H9 (cell line): ENCODE measurements at regions not wholly inside any gene's neighbourhood (a gene's known extent, or its start where the extent isn't known, plus 50 kb on each side); places are given as distances from the start of the nearest gene placed in this dataset.

Source experiments
- DNase-seq: peaks from one replicate; pipeline ENCODE4 v3.0.0-alpha.2; 2017
- H2AFZ ChIP-seq: one replicate; pipeline ENCODE4 v1.6.1; 2013; ENCODE audit warnings: mild to moderate bottlenecking, low read length, control low read depth, moderate library complexity
- H2AK5ac ChIP-seq: 2 replicates; pipeline ENCODE4 v1.6.1; 2013; ENCODE audit warnings: low read length, control low read depth, mixed read lengths; ENCODE audit not compliant: insufficient read length
- H2BK120ac ChIP-seq: one replicate; pipeline ENCODE4 v1.6.1; 2013; ENCODE audit warnings: low read depth, mild to moderate bottlenecking, low read length, control low read depth, inconsistent platforms; ENCODE audit not compliant: poor library complexity, severe bottlenecking
- H2BK12ac ChIP-seq: 2 replicates; pipeline ENCODE4 v1.6.1; 2013; ENCODE audit warnings: low read length, control low read depth, mixed read lengths, low read depth; ENCODE audit not compliant: insufficient read length
- H2BK15ac ChIP-seq: 2 replicates; pipeline ENCODE4 v1.6.1; 2013; ENCODE audit warnings: low read depth, low read length, control low read depth
- H2BK20ac ChIP-seq: one replicate; pipeline ENCODE4 v1.6.1; 2013; ENCODE audit warnings: low read depth, mild to moderate bottlenecking, low read length, control low read depth, inconsistent platforms; ENCODE audit not compliant: poor library complexity, severe bottlenecking
- H2BK5ac ChIP-seq: 2 replicates; pipeline ENCODE4 v1.6.1; 2013; ENCODE audit warnings: low read length, control low read depth, mixed read lengths; ENCODE audit not compliant: insufficient read length
- H3K14ac ChIP-seq: 2 replicates; pipeline ENCODE4 v1.6.1; 2013; ENCODE audit warnings: low read length, control low read depth; ENCODE audit not compliant: insufficient read depth
- H3K18ac ChIP-seq: 2 replicates; pipeline ENCODE4 v1.6.1; 2013; ENCODE audit warnings: low read depth, mild to moderate bottlenecking, mixed read lengths, low read length, control low read depth; ENCODE audit not compliant: insufficient read length
- H3K23ac ChIP-seq: 2 replicates; pipeline ENCODE4 v1.6.1; 2013; ENCODE audit warnings: low read length, control low read depth, mixed read lengths, low read depth; ENCODE audit not compliant: insufficient read length
- H3K23me2 ChIP-seq: 2 replicates; pipeline ENCODE4 v1.6.1; 2013; ENCODE audit warnings: low read depth, mild to moderate bottlenecking, mixed read lengths, low read length, control low read depth; ENCODE audit not compliant: insufficient read length, poor library complexity, severe bottlenecking
- H3K27ac ChIP-seq: 2 replicates; pipeline ENCODE4 v1.5.1; 2013; ENCODE audit warnings: low read length, control low read depth, mixed read lengths, low read depth; ENCODE audit not compliant: insufficient read length
- H3K27me3 ChIP-seq: 2 replicates; pipeline ENCODE4 v1.6.1; 2013; ENCODE audit warnings: low read length, control low read depth, inconsistent platforms; ENCODE audit not compliant: insufficient read depth
- H3K4ac ChIP-seq: 2 replicates; pipeline ENCODE4 v1.6.1; 2013; ENCODE audit warnings: low read depth, mild to moderate bottlenecking, control low read depth, inconsistent platforms, low read length, moderate library complexity
- H3K4me1 ChIP-seq: 2 replicates; pipeline ENCODE4 v1.6.1; 2013; ENCODE audit warnings: low read length, control low read depth, inconsistent platforms; ENCODE audit not compliant: insufficient read depth
- H3K4me2 ChIP-seq: 2 replicates; pipeline ENCODE4 v1.6.1; 2013; ENCODE audit warnings: low read length, control low read depth, mixed read lengths; ENCODE audit not compliant: insufficient read length, insufficient read depth
- H3K56ac ChIP-seq: 2 replicates; pipeline ENCODE4 v1.6.1; 2013; ENCODE audit warnings: low read depth, mild to moderate bottlenecking, mixed read lengths, low read length, control low read depth; ENCODE audit not compliant: insufficient read length
- H3K79me1 ChIP-seq: 2 replicates; pipeline ENCODE4 v1.6.1; 2013; ENCODE audit warnings: low read depth, mild to moderate bottlenecking, moderate library complexity, low read length, control low read depth, inconsistent platforms; ENCODE audit not compliant: insufficient read depth, poor library complexity, severe bottlenecking
- H3K79me2 ChIP-seq: 2 replicates; pipeline ENCODE4 v1.6.1; 2013; ENCODE audit warnings: low read length, control low read depth, inconsistent platforms; ENCODE audit not compliant: insufficient read depth
- H3K9ac ChIP-seq: 2 replicates; pipeline ENCODE4 v1.6.1; 2013; ENCODE audit warnings: low read length, control low read depth, mixed read lengths; ENCODE audit not compliant: insufficient read length; ENCODE audit errors: extremely low read depth
- H3K9me3 ChIP-seq: one replicate; pipeline ENCODE4 v1.6.1; 2013; ENCODE audit warnings: low read depth, low read length, inconsistent platforms; ENCODE audit not compliant: control insufficient read depth
- H3T11ph ChIP-seq: one replicate; pipeline ENCODE4 v1.6.1; 2013; ENCODE audit warnings: mild to moderate bottlenecking, low read length, control low read depth, inconsistent platforms
- H4K20me1 ChIP-seq: one replicate; pipeline ENCODE4 v1.6.1; 2013; ENCODE audit not compliant: control insufficient read depth, insufficient read length, insufficient read depth
- H4K5ac ChIP-seq: 2 replicates; pipeline ENCODE4 v1.6.1; 2013; ENCODE audit warnings: low read depth, mild to moderate bottlenecking, mixed read lengths, low read length, control low read depth; ENCODE audit not compliant: insufficient read length
- H4K8ac ChIP-seq: replicated peaks from 2 replicates; pipeline ENCODE4 v1.6.1; 2013; ENCODE audit warnings: low read length, control low read depth, mixed read lengths, low read depth; ENCODE audit not compliant: insufficient read length
- H4K91ac ChIP-seq: 2 replicates; pipeline ENCODE4 v1.6.1; 2013; ENCODE audit warnings: low read depth, mild to moderate bottlenecking, moderate library complexity, mixed read lengths, low read length, control low read depth; ENCODE audit not compliant: insufficient read length
- H3K27ac Mint-ChIP-seq, 3 experiments: 2 replicates in 2 of 3; 3 replicates in 1 of 3; pipeline ENCODE4 v1.8.0; 2020 to 2021; ENCODE audit warnings: mixed read lengths in 3 of 3, mild to moderate bottlenecking in 1 of 3, moderate library complexity in 1 of 3
- H3K27me3 Mint-ChIP-seq: 2 replicates; pipeline ENCODE4 v1.8.0; 2021; ENCODE audit warnings: low read depth, mild to moderate bottlenecking, moderate library complexity, mixed read lengths
- H3K36me3 Mint-ChIP-seq, 3 experiments: 2 replicates in 2 of 3; 3 replicates in 1 of 3; pipeline ENCODE4 v1.8.0; 2020 to 2021; ENCODE audit warnings: low read depth in 3 of 3, mixed read lengths in 3 of 3; ENCODE audit not compliant: insufficient read depth in 1 of 3
- H3K4me1 Mint-ChIP-seq, 2 experiments: 2 replicates each; pipeline ENCODE4 v1.8.0; 2020; ENCODE audit warnings: mixed read lengths in 2 of 2
- H3K4me3 Mint-ChIP-seq, 2 experiments: 2 replicates in 1 of 2; 3 replicates in 1 of 2; pipeline ENCODE4 v1.8.0; 2020 to 2021; ENCODE audit warnings: mild to moderate bottlenecking in 2 of 2, mixed read lengths in 2 of 2, moderate library complexity in 1 of 2
- H3K9me3 Mint-ChIP-seq, 2 experiments: 2 replicates in 1 of 2; 3 replicates in 1 of 2; pipeline ENCODE4 v1.8.0; 2020; ENCODE audit warnings: mild to moderate bottlenecking in 2 of 2, mixed read lengths in 2 of 2, moderate library complexity in 1 of 2
- CTCF ChIP-seq: fragments of 200-600 bp; sonication (generic); conservative IDR thresholded peaks from 3 replicates; pipeline ENCODE4 v1.8.0; 2021; ENCODE audit warnings: antibody characterized with exemption, mild to moderate bottlenecking
- WGBS: extraction: QIAGEN DNeasy Blood & Tissue Kit; methylation state at CpG from one replicate; pipeline ENCODE4 v1.1.7; 2013; ENCODE audit warnings: missing lambda C conversion rate, low lambda C conversion rate, mixed read lengths; ENCODE audit not compliant: insufficient read length; ENCODE audit errors: extremely low coverage; 5-methylcytosine and 5-hydroxymethylcytosine counted together

- 100% methylated on average over 1 of the region's 3 CpGs for WGBS
- Mint-ChIP-seq H3K9me3 (peaks cover 16 to 30% of the 10 kb centered on the region in 2 experiments), H3K4me3 (no peak overlapping the region), H3K27me3 (peaks cover 2% of the 10 kb centered on the region; the same call in 1 of the 2 replicates), H3K27ac (no peak overlapping the region), H3K4me1 (no peaks in the 10 kb centered on the region), H3K36me3 (peaks cover 0 to 4% (median 0%) of the 10 kb centered on the region in 3 experiments; a peak in 1 of 7 replicates)
- H4K5ac ChIP-seq: no peak overlapping the region
- no peak for TF ChIP-seq CTCF
- H3K4me2 ChIP-seq: no peak overlapping the region
- no peak overlapping the region for H2BK5ac ChIP-seq
- H4K8ac ChIP-seq: no peak overlapping the region
- H3K23me2 ChIP-seq: no peaks in the 10 kb centered on the region
- H3K9ac ChIP-seq: no peak overlapping the region
- no peak overlapping the region for H2AFZ ChIP-seq
- no peak overlapping the region for H2BK120ac ChIP-seq
- no peak overlapping the region for H2BK12ac ChIP-seq
- no peak overlapping the region for H3K4ac ChIP-seq
- H3K18ac ChIP-seq: no peak overlapping the region
- H2BK20ac ChIP-seq: no peak overlapping the region
- no peak overlapping the region for H3T11ph ChIP-seq
- H3K27ac ChIP-seq: no peak overlapping the region
- H3K14ac ChIP-seq: no peak overlapping the region
- no peaks in the 10 kb centered on the region for H3K79me1 ChIP-seq
- H3K23ac ChIP-seq: no peak overlapping the region
- no peak overlapping the region for H2AK5ac ChIP-seq
- H3K56ac ChIP-seq: no peak overlapping the region
- H3K4me1 ChIP-seq: no peaks in the 10 kb centered on the region
- H2BK15ac ChIP-seq: no peak overlapping the region
- no peak overlapping the region for H4K91ac ChIP-seq
- H3K79me2 ChIP-seq: no peaks in the 10 kb centered on the region
- no peaks in the 10 kb centered on the region for H3K9me3 ChIP-seq
- no peaks in the 10 kb centered on the region for H3K27me3 ChIP-seq
- H4K20me1 ChIP-seq: no peaks in the 10 kb centered on the region
- no peak for DNase-seq
Measured at GRCh38 chr21:24055696-24056095, 1551.6 kb downstream of the MRPL39 start.
